Chondrocyte (in vitro differentiated cells): ENCODE measurements at regions not wholly inside any gene's neighbourhood (a gene's known extent, or its start where the extent isn't known, plus 50 kb on each side); places are given as distances from the start of the nearest gene placed in this dataset.
A peak's percentile ranks its signal among the peaks of the same experiment; 100 is the strongest.

Source experiments
- DNase-seq: peaks from one replicate; pipeline ENCODE4 v3.0.0; 2021; ENCODE audit warnings: mixed read lengths, low spot score
- H3K27ac Mint-ChIP-seq: one replicate; pipeline ENCODE4 v1.8.0; 2021; ENCODE audit warnings: mild to moderate bottlenecking, moderate library complexity, mixed read lengths; ENCODE audit not compliant: unreplicated experiment
- H3K27me3 Mint-ChIP-seq: 2 replicates; pipeline ENCODE4 v1.8.0; 2021; ENCODE audit warnings: low read depth, mixed read lengths
- H3K36me3 Mint-ChIP-seq: 2 replicates; pipeline ENCODE4 v1.8.0; 2021; ENCODE audit warnings: low read depth, mixed read lengths
- H3K4me1 Mint-ChIP-seq: 2 replicates; pipeline ENCODE4 v1.8.0; 2021; ENCODE audit warnings: low read depth, mild to moderate bottlenecking, mixed read lengths
- H3K4me3 Mint-ChIP-seq: one replicate; pipeline ENCODE4 v1.8.0; 2021; ENCODE audit warnings: mild to moderate bottlenecking, moderate library complexity, mixed read lengths; ENCODE audit not compliant: unreplicated experiment
- H3K9me3 Mint-ChIP-seq: 2 replicates; pipeline ENCODE4 v1.8.0; 2021; ENCODE audit warnings: low read depth, mixed read lengths
- TF ChIP-seq, protein P1 (sequence below): fragments of 200-600 bp; sonication (generic); IDR thresholded peaks from 2 replicates; pipeline ENCODE4 v1.5.0; 2021; ENCODE audit warnings: antibody characterized with exemption, mild to moderate bottlenecking, moderate library complexity

- Mint-ChIP-seq H3K36me3 (no peaks in the 10 kb centered on the region), H3K27me3 (no peaks in the 10 kb centered on the region), H3K4me1 (peaks cover 17% of the 10 kb centered on the region), H3K4me3 (peak overlapping the region; percentile 20), H3K27ac (no peak overlapping the region), H3K9me3 (no peaks in the 10 kb centered on the region)
- TF ChIP-seq, protein P1, sequence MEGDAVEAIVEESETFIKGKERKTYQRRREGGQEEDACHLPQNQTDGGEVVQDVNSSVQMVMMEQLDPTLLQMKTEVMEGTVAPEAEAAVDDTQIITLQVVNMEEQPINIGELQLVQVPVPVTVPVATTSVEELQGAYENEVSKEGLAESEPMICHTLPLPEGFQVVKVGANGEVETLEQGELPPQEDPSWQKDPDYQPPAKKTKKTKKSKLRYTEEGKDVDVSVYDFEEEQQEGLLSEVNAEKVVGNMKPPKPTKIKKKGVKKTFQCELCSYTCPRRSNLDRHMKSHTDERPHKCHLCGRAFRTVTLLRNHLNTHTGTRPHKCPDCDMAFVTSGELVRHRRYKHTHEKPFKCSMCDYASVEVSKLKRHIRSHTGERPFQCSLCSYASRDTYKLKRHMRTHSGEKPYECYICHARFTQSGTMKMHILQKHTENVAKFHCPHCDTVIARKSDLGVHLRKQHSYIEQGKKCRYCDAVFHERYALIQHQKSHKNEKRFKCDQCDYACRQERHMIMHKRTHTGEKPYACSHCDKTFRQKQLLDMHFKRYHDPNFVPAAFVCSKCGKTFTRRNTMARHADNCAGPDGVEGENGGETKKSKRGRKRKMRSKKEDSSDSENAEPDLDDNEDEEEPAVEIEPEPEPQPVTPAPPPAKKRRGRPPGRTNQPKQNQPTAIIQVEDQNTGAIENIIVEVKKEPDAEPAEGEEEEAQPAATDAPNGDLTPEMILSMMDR: no peak
- DNase-seq: no peak
Observed at GRCh38 chr15:95327661-95328060, 1002.8 kb upstream of the NR2F2 start.

DNA sequence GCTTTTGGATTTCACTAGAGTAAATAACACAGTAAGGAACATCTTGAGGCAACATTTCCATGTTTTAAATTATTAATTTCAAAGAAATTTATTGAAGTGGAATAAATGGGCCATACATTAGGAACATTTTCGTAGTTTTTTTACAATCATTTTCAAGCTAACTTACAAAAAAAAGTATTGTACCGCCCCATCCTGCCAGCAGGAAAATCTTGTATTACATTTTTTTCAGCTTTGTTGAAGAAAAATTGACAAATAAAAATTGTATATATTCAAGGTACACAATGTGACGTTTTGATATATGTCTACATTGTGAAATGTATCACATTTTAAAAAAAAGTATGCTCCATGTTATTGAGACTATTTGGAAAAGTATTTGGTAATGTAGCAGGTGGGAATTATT, 1001.9 kb upstream of the NR2F2 start:
- Mint-ChIP-seq H3K36me3 (no peaks in the 10 kb centered on the region), H3K27me3 (no peaks in the 10 kb centered on the region), H3K27ac (no peak overlapping the region), H3K9me3 (no peaks in the 10 kb centered on the region), H3K4me1 (peaks cover 17% of the 10 kb centered on the region), H3K4me3 (no peak overlapping the region)
- no peak for DNase-seq
- TF ChIP-seq, protein P1: peak; percentile 47

DNA sequence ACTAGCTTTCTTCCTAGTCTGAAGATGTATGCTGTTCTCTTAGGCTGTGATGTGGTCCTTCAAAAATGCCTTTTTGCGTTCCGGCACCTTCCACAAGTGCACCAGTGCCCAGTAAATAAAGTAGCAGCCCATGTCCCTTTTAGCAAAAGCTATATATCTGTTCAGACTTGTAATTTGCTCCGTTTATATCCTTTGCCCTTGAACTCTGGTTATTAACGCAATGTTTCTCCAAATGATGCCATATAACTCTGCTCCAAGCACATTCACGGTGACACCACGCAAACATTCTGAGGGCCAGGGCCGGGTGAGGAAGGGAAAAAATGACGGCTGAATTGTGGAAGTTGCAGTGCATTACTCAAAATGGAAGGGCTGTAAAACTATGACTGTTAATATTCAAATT, 1001.1 kb upstream of the NR2F2 start:
- Mint-ChIP-seq H3K4me3 (no peak overlapping the region), H3K4me1 (peaks cover 17% of the 10 kb centered on the region), H3K27ac (no peak overlapping the region), H3K36me3 (no peaks in the 10 kb centered on the region), H3K27me3 (no peaks in the 10 kb centered on the region), H3K9me3 (no peaks in the 10 kb centered on the region)
- DNase-seq: no peak
- TF ChIP-seq, protein P1: no peak

DNA sequence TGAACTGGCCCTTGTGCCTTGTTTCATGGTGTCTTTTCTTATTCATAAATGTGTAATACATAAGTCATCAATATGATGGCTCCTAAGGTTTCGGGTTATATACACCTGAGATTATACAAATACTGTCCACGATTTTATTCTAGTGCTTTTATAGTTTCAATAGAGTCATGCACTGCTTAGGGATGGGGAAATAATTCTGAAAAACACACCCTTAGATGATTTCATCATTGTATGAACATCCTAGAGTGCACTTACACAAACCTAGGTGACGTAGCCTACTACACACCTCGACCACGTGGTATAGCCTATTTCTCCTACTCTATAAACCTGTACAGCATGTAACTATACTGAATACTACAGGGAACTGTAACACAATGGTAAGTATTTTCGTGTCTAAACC, 988.8 kb upstream of the NR2F2 start:
- TF ChIP-seq, protein P1: no peak
- H3K27me3 Mint-ChIP-seq: no peaks in the 10 kb centered on the region
- no peak for DNase-seq
- no peaks in the 10 kb centered on the region for H3K9me3 Mint-ChIP-seq
- H3K36me3 Mint-ChIP-seq: no peaks in the 10 kb centered on the region
- peaks cover 13% of the 10 kb centered on the region for H3K4me1 Mint-ChIP-seq
- H3K4me3 Mint-ChIP-seq: no peak overlapping the region
- no peak overlapping the region for H3K27ac Mint-ChIP-seq

- no peak overlapping the region for H3K27ac Mint-ChIP-seq
- TF ChIP-seq, protein P1: no peak
- H3K27me3 Mint-ChIP-seq: no peaks in the 10 kb centered on the region
- peaks cover 21% of the 10 kb centered on the region for H3K4me1 Mint-ChIP-seq
- H3K9me3 Mint-ChIP-seq: no peaks in the 10 kb centered on the region
- no peak overlapping the region for H3K4me3 Mint-ChIP-seq
- H3K36me3 Mint-ChIP-seq: no peaks in the 10 kb centered on the region
- DNase-seq: no peak
Observed at GRCh38 chr15:95345867-95346266, 984.6 kb upstream of the NR2F2 start.
